ENCODE measurements at regions not wholly inside any gene's neighbourhood (a gene's known extent, or its start where the extent isn't known, plus 50 kb on each side); places are given as distances from the start of the nearest gene placed in this dataset.

- no peak for DNase-seq (ENCODE audit: low read depth)
Measured at GRCh38 chr3:72585966-72586365, 262.3 kb downstream of the SHQ1 start.

GRCh38 chr3:72584262-72584661 is 264.0 kb downstream of the SHQ1 start:
- H3K4me3 ChIP-seq (ENCODE audit: control insufficient read depth, low read depth, low read length), result no peak overlapping the region
- DNase-seq (ENCODE audit: low read depth), result no peak
- TF ChIP-seq CTCF (IDR thresholded peaks at IDR 0.05; ENCODE audit: control insufficient read depth, insufficient read depth, low read depth, low read length, missing control alignments), result no peak

More at GRCh38 chr3:72585966-72586365, 262.3 kb downstream of the SHQ1 start:
- no peak for TF ChIP-seq CTCF (IDR thresholded peaks at IDR 0.05; ENCODE audit: control insufficient read depth, insufficient read depth, low read depth, low read length, missing control alignments)
- no peak overlapping the region for H3K4me3 ChIP-seq (ENCODE audit: control insufficient read depth, low read depth, low read length)

- DNase-seq (ENCODE audit: low read depth), result no peak
- H3K4me3 ChIP-seq (ENCODE audit: control insufficient read depth, low read depth, low read length), result no peak overlapping the region
- TF ChIP-seq CTCF (IDR thresholded peaks at IDR 0.05; ENCODE audit: control insufficient read depth, insufficient read depth, low read depth, low read length, missing control alignments), result no peak
Measured at GRCh38 chr3:72582963-72583362, 265.3 kb downstream of the SHQ1 start.

GRCh38 chr3:72582211-72582878 is 265.9 kb downstream of the SHQ1 start:
- TF ChIP-seq CTCF (IDR thresholded peaks at IDR 0.05; ENCODE audit: control insufficient read depth, insufficient read depth, low read depth, low read length, missing control alignments), result no peak
- no peak for DNase-seq (ENCODE audit: low read depth)
- no peak overlapping the region for H3K4me3 ChIP-seq (ENCODE audit: control insufficient read depth, low read depth, low read length)

- no peak overlapping the region for H3K4me3 ChIP-seq (ENCODE audit: control insufficient read depth, low read depth, low read length)
- no peak for TF ChIP-seq CTCF (IDR thresholded peaks at IDR 0.05; ENCODE audit: control insufficient read depth, insufficient read depth, low read depth, low read length, missing control alignments)
- DNase-seq (ENCODE audit: low read depth), result no peak
Measured at GRCh38 chr3:72580900-72581299, 267.3 kb downstream of the SHQ1 start.

- no peak for TF ChIP-seq CTCF (IDR thresholded peaks at IDR 0.05; ENCODE audit: control insufficient read depth, insufficient read depth, low read depth, low read length, missing control alignments)
Measured at GRCh38 chr3:72580246-72580756, 267.9 kb downstream of the SHQ1 start.

More at GRCh38 chr3:72580246-72580756, 267.9 kb downstream of the SHQ1 start:
- no peak overlapping the region for H3K4me3 ChIP-seq (ENCODE audit: control insufficient read depth, low read depth, low read length)
- no peak for DNase-seq (ENCODE audit: low read depth)

All from AG09309 (cell line).